Fibroblast of the conjunctiva (primary cell): ENCODE measurements at regions not wholly inside any gene's neighbourhood (a gene's known extent, or its start where the extent isn't known, plus 50 kb on each side); places are given as distances from the start of the nearest gene placed in this dataset.
"Not testable (repeated sequence)": the region's sequence is repeated elsewhere in the genome, so short reads cannot be mapped to it uniquely, and the experiment has no call there.

Experiments
- DNase-seq: peaks from one replicate; pipeline ENCODE4 v3.0.0-alpha.2; 2010; ENCODE audit warnings: low read depth

DNA sequence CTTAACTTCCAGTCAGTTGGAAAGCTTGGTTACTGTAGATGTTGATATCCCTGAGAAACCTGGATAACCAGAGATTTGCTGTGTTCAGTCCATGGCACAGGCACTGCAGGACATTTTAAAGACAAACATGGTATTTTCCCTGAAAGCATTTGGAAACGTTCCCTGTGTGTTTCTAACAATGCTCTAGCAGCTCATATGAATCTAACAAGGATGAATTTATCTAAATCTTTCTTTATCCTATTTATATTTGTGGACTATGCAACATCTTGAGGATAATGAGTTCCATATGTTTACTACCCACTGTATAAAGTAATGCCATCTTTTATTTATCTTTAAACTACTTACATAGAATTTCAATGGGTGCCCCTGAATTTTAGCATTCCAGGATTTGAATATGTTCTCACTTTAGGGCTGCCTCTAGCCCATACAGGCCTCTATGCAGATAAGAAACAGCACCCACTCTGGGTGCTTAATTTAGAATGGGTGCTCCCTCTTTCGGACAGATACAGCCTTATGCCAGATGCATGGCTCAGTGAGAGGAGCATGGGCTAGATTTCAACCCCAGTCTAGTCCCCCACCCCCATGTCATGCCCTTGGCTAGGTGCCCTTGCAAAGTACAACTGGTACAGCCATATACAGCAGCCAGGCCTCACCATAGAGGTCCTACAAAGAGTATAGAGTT, 50.6 kb upstream of the NEMP2 start:
- peak; percentile 26 for DNase-seq

DNA sequence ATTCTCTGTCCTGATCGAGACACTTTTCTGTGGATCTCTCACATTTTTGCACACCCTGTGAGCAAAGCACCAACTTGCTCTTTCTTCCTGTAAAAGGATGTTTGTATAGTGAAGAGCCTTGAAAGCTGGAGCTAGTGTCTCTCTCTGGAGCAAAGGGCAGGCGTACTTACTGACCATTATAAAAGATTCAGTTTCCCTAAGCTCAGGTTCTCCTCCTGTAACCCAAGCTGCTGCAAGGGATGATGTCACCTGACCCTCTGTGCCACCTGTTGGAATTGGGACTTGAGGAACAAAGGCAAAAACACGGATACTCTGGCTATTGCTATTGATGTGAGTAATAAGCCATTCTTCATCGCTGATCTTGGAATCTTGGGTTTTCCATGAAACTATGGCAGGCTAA, 52.6 kb upstream of the NEMP2 start:
- DNase-seq, result no peak

DNA sequence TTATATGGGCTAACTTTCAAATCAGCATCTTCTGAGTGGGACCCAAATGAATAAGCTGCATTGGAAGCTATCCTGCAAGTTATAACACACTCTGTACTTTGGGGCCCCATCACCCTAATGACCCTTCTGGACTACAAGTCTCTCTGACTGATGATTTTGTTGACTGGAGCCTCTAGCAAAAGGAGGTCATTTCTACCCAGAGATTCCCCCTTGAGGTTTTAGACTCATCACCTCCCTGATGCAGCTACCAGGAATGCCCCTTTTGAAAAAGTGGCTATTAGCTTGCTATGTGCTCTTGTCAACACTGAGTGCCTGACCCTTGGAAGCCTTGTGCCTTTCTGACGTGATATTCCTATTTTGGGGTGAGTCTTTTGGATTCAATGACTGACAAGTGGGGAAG, 54.5 kb upstream of the NEMP2 start:
- no peak for DNase-seq

DNA sequence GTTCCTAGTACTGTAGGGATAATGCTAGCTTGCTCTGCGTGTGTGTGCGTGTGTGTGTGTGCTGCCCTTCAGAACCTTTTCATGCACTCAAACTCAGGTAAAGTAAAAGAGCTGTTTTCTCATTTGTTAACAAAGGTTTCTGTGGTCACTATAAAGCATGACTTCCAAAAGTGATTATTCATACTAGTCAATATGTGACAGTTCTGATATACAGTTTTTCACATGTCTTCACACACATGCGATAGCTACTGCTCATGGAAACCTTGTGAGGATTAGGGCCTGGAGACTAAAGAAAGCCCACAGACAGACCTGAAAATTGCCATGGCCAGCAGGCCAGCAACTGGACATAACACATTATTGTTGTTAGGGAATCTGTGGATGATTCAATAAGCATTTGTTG, 56.9 kb upstream of the NEMP2 start:
- DNase-seq, result no peak

DNA sequence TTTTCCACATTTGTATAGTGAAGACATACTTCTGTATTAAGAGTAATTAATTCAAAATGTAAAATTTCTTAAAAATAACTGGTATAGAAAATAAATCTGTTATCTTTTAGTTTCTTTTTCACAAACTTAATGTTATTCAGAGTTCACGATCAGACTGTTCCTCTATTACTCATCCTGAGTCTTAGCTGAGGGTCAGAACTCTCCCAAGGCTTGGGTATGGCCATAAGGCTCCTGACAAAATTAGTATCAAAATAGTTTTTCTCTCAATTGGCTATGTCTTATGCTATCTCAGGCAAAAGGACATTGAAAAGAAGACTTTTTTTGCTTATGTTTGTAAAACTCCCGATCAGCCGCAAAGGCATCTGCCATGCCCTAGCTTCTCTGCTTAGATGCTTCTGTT, 56.1 kb upstream of the NAB1 start:
- no peak for DNase-seq

DNA sequence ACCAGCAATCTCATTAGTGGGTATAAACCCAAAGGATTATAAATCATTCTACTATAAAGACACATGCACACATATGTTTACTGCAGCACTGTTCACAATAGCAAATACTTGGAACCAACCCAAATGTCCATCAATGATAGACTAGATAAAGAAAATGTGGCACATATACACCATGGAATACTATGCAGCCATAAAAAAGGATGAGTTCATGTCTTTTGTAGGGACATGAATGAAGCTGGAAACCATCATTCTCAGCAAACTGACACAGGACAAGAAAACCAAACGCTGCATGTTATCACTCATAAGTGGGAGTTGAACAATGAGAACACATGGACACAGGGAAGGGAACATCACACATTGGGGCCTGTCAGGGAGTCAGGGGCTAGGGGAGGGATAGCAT, 53.0 kb upstream of the NAB1 start:
- DNase-seq, result not testable (repeated sequence)

DNA sequence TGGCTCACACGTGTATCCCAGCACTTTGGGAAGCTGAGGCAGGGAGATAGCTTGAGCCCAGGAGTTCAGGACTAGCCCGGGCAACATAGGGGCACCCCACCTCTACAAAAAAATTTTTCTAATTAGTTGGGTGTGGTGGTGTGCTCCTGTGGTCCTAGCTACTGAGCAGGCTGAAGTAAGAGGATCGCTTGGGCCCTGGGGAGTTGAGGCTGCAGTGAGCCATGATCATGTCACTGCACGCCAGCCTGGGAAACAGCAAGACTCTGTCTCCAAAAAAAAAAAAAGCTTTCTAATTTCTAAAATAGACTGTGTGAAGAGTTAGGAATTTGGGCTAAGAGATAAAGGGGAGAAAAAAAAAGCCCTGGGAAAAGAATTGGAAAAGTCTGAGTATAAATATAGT, 51.9 kb upstream of the NAB1 start:
- DNase-seq, result no peak

DNA sequence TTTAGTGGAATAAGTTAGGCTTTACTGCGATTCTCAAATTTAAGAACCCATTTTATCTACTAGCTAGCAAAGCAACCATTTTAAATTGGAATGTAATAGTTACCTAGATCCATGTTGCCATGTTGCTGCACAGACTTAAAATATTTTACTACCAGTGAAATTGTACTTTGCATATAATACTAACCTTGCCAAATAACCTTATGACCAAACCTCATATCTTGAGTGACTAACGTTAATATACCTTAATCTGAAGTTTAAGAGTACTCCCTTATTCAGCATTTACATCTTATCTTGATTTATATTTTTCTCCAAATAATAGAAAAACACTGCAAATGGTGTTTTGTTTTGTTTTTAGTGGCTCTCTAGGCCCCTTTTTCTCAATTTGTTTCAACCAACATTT, 50.3 kb upstream of the NAB1 start:
- DNase-seq, result no peak

DNA sequence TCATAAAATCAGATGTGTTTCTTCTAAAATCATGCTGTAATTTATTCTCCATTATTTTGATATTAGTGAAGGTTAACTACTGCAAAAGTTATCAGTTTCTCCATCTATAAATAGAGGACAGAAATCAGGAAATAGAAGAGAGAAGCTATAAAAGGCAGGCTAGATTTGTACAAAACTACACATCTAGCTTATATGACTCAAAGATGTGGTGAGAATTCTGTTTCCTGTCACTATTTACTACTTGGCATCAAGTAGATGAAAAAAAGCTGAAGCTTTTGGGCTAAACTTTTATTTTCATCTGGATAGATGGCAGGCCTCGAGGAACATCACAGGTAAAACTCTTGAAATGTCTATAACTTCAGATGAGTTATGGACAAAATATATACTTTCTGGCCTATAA, 49.8 kb upstream of the NAB1 start:
- DNase-seq, result no peak
